Mesendoderm (in vitro differentiated cells): ENCODE measurements at regions not wholly inside any gene's neighbourhood (a gene's known extent, or its start where the extent isn't known, plus 50 kb on each side); places are given as distances from the start of the nearest gene placed in this dataset.

Source experiments
- DNase-seq: peaks from one replicate; pipeline ENCODE4 v3.0.0; 2013
- H2AK5ac ChIP-seq: 2 replicates; pipeline ENCODE4 v1.6.1; 2013; ENCODE audit warnings: low read length, inconsistent platforms
- H2BK120ac ChIP-seq: 2 replicates; pipeline ENCODE4 v1.6.1; 2013; ENCODE audit warnings: low read depth, mild to moderate bottlenecking, low read length, moderate library complexity, mixed read lengths
- H2BK15ac ChIP-seq: replicated peaks from 2 replicates; pipeline ENCODE4 v1.6.1; 2013; ENCODE audit warnings: low read depth, mild to moderate bottlenecking, moderate library complexity
- H2BK5ac ChIP-seq: 2 replicates; pipeline ENCODE4 v1.6.1; 2013; ENCODE audit warnings: low read length, inconsistent platforms
- H3K18ac ChIP-seq: 2 replicates; pipeline ENCODE4 v1.6.1; 2013; ENCODE audit warnings: mild to moderate bottlenecking, low read length, mixed read lengths
- H3K23ac ChIP-seq: one replicate; pipeline ENCODE4 v1.6.1; 2013; ENCODE audit warnings: low read length
- H3K27ac ChIP-seq: 2 replicates; pipeline ENCODE4 v1.5.1; 2013; ENCODE audit warnings: low read depth, mild to moderate bottlenecking, inconsistent platforms, low read length, moderate library complexity
- H3K27me3 ChIP-seq: 2 replicates; pipeline ENCODE4 v1.6.1; 2013; ENCODE audit warnings: low read length, control low read depth, mild to moderate bottlenecking, inconsistent platforms; ENCODE audit not compliant: insufficient read depth, poor library complexity
- H3K36me3 ChIP-seq: 2 replicates; pipeline ENCODE4 v1.6.1; 2013; ENCODE audit warnings: low read length, inconsistent platforms; ENCODE audit not compliant: control insufficient read depth, insufficient read depth
- H3K4ac ChIP-seq: one replicate; pipeline ENCODE4 v1.6.1; 2013; ENCODE audit warnings: low read depth, mild to moderate bottlenecking, low read length, moderate library complexity
- H3K4me1 ChIP-seq: 2 replicates; pipeline ENCODE4 v1.6.1; 2013; ENCODE audit warnings: low read depth, low read length, inconsistent platforms; ENCODE audit not compliant: control insufficient read depth
- H3K4me2 ChIP-seq: 2 replicates; pipeline ENCODE4 v1.6.1; 2013; ENCODE audit warnings: low read length
- H3K4me3 ChIP-seq: 2 replicates; pipeline ENCODE4 v1.5.1; 2013; ENCODE audit warnings: mild to moderate bottlenecking, low read length
- H3K56ac ChIP-seq: one replicate; pipeline ENCODE4 v1.6.1; 2013; ENCODE audit warnings: low read length
- H3K79me1 ChIP-seq: 2 replicates; pipeline ENCODE4 v1.6.1; 2013; ENCODE audit warnings: low read length, inconsistent platforms
- H3K79me2 ChIP-seq: 2 replicates; pipeline ENCODE4 v1.6.1; 2013; ENCODE audit warnings: mild to moderate bottlenecking, low read length; ENCODE audit not compliant: control insufficient read depth, insufficient read depth
- H3K9ac ChIP-seq: 2 replicates; pipeline ENCODE4 v1.6.1; 2013; ENCODE audit warnings: low read length, inconsistent platforms
- H4K5ac ChIP-seq: one replicate; pipeline ENCODE4 v1.6.1; 2013; ENCODE audit warnings: low read length
- H4K8ac ChIP-seq: one replicate; pipeline ENCODE4 v1.6.1; 2013; ENCODE audit warnings: low read depth, mild to moderate bottlenecking, control low read depth, low read length, moderate library complexity
- WGBS: extraction: QIAGEN DNeasy Blood & Tissue Kit; methylation state at CpG from one replicate; pipeline ENCODE4 v1.1.7; 2013; ENCODE audit warnings: low lambda C conversion rate, missing lambda C conversion rate; ENCODE audit not compliant: insufficient coverage; ENCODE audit errors: extremely low coverage; 5-methylcytosine and 5-hydroxymethylcytosine counted together

DNA sequence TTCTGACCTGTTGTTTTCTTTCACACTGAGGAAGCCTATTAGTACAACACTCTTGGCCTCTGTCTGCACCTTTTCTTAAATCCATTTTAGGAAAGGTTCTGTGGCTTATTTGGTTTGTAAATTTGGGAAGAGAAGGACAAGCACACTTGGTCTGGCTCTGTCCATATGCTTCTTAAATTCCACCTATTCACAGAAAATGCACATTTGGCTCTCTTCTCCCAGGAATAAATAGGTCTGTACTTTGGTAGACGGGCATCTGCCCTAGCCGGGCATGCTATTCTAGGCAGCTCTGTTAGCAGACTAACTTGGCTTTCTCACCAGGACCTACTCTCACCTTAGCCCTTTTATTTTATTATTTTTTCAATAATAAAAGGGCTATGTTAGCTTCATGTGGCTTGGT, 1211.8 kb upstream of the SLC39A10 start:
- H3K79me2 ChIP-seq, result no peaks in the 10 kb centered on the region
- H3K4me2 ChIP-seq, result no peak overlapping the region
- no CpG with 5 or more reads among the region's 2 CpGs for WGBS
- H3K36me3 ChIP-seq, result no peaks in the 10 kb centered on the region
- H3K79me1 ChIP-seq, result no peaks in the 10 kb centered on the region
- no peak overlapping the region for H4K5ac ChIP-seq
- H3K27ac ChIP-seq, result no peak overlapping the region
- H2AK5ac ChIP-seq, result no peak overlapping the region
- no peak overlapping the region for H2BK5ac ChIP-seq
- H2BK120ac ChIP-seq, result no peak overlapping the region
- H3K4me1 ChIP-seq, result no peaks in the 10 kb centered on the region
- no peak overlapping the region for H4K8ac ChIP-seq
- H3K9ac ChIP-seq, result no peak overlapping the region
- H3K23ac ChIP-seq, result no peak overlapping the region
- H3K27me3 ChIP-seq, result no peaks in the 10 kb centered on the region
- no peak overlapping the region for H3K4me3 ChIP-seq
- no peak overlapping the region for H2BK15ac ChIP-seq
- no peak overlapping the region for H3K4ac ChIP-seq
- no peak for DNase-seq
- no peak overlapping the region for H3K56ac ChIP-seq
- H3K18ac ChIP-seq, result no peak overlapping the region

DNA sequence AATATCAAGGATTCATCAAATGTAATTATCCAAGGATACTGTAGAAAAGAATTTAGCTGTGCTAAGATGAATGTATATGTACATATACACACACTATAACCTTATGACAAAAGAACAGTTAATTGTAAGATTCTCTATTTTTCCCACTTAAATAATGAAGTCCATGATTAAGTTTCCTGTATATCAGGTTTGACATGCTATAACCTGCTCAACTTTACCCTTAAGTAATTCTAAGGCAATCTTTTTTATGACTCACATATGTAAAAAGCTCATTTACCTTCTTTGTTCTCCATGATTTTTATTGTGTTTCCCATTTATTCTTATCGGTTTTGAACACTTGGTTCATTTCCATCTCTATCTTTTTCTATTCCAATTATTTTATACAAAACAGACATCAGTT, 1213.1 kb upstream of the SLC39A10 start:
- Histone ChIP-seq H3K4me2 (no peak overlapping the region), H4K5ac (no peak overlapping the region), H2BK5ac (no peak overlapping the region), H3K4me1 (no peaks in the 10 kb centered on the region), H3K4me3 (no peak overlapping the region), H3K27me3 (no peaks in the 10 kb centered on the region), H2BK120ac (no peak overlapping the region), H3K23ac (no peak overlapping the region), H3K79me2 (no peaks in the 10 kb centered on the region), H3K18ac (no peak overlapping the region), H4K8ac (no peak overlapping the region), H3K36me3 (no peaks in the 10 kb centered on the region), H3K27ac (no peak overlapping the region), H3K4ac (no peak overlapping the region), H2AK5ac (no peak overlapping the region), H2BK15ac (no peak overlapping the region), H3K79me1 (no peaks in the 10 kb centered on the region), H3K9ac (no peak overlapping the region), H3K56ac (no peak overlapping the region)
- no peak for DNase-seq
- no CpG with 5 or more reads among the region's 1 CpG for WGBS

- WGBS, result no CpG with 5 or more reads among the region's 3 CpGs
- no peak for DNase-seq
- no peak overlapping the region for H3K56ac ChIP-seq
- H3K23ac ChIP-seq, result no peak overlapping the region
- no peak overlapping the region for H4K8ac ChIP-seq
- no peaks in the 10 kb centered on the region for H3K4me1 ChIP-seq
- no peak overlapping the region for H2BK15ac ChIP-seq
- no peak overlapping the region for H2BK5ac ChIP-seq
- no peaks in the 10 kb centered on the region for H3K36me3 ChIP-seq
- H3K27me3 ChIP-seq, result no peaks in the 10 kb centered on the region
- H3K79me1 ChIP-seq, result no peaks in the 10 kb centered on the region
- H3K4ac ChIP-seq, result no peak overlapping the region
- H3K18ac ChIP-seq, result no peak overlapping the region
- no peak overlapping the region for H3K27ac ChIP-seq
- no peak overlapping the region for H4K5ac ChIP-seq
- no peak overlapping the region for H2BK120ac ChIP-seq
- H3K4me3 ChIP-seq, result no peak overlapping the region
- no peak overlapping the region for H2AK5ac ChIP-seq
- no peaks in the 10 kb centered on the region for H3K79me2 ChIP-seq
- no peak overlapping the region for H3K4me2 ChIP-seq
- no peak overlapping the region for H3K9ac ChIP-seq
Measured at GRCh38 chr2:194424683-194425209, 1232.3 kb upstream of the SLC39A10 start.

DNA sequence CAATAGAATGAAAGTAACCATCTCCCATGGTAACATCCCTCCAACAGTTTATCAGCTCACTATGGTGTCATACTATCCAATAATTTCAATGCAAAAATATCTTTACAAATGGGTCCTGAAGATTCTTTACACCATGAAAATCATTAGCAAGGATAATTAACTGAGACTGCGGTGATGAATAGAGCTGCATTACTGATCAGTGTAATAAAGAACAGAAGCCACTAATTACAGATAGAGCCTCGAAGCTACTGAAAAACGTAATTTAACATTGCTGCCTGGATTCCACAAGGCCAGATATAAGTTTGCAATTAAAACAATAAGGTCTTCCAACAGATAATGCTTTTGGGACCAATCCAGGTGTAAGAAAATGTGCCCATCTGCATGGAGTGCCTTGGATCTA, 1245.8 kb upstream of the SLC39A10 start:
- no peaks in the 10 kb centered on the region for H3K27me3 ChIP-seq
- H3K56ac ChIP-seq, result no peak overlapping the region
- no peak overlapping the region for H2BK15ac ChIP-seq
- no peaks in the 10 kb centered on the region for H3K36me3 ChIP-seq
- WGBS, result no CpG with 5 or more reads among the region's 3 CpGs
- no peak overlapping the region for H3K4ac ChIP-seq
- no peak overlapping the region for H2BK120ac ChIP-seq
- no peak overlapping the region for H3K23ac ChIP-seq
- no peaks in the 10 kb centered on the region for H3K79me1 ChIP-seq
- H3K79me2 ChIP-seq, result no peaks in the 10 kb centered on the region
- H2BK5ac ChIP-seq, result no peak overlapping the region
- H3K4me3 ChIP-seq, result no peak overlapping the region
- H3K18ac ChIP-seq, result no peak overlapping the region
- H4K5ac ChIP-seq, result no peak overlapping the region
- no peak overlapping the region for H3K27ac ChIP-seq
- H3K4me2 ChIP-seq, result no peak overlapping the region
- no peak for DNase-seq
- no peak overlapping the region for H4K8ac ChIP-seq
- H2AK5ac ChIP-seq, result no peak overlapping the region
- no peaks in the 10 kb centered on the region for H3K4me1 ChIP-seq
- no peak overlapping the region for H3K9ac ChIP-seq

DNA sequence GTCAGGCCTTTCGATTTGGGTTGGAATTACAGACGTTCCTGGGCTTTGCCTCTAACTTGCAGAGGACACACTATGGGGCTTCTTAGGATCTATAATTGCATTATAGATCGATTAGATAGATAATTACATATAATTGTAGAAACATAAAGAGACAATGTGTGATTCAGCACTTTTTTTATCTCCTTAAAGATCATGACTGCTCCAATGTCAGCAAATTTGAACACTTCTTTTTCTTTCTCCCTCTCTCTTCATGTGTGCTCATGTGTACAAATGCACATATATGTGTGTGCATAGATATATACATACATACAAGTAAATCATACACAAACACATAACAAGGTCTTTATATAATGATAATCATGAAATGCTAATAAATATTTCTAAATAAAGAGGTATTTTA, 1261.2 kb upstream of the SLC39A10 start:
- no peak overlapping the region for H4K5ac ChIP-seq
- no peak overlapping the region for H3K4me3 ChIP-seq
- no peak overlapping the region for H3K4me2 ChIP-seq
- no peaks in the 10 kb centered on the region for H3K27me3 ChIP-seq
- H2BK5ac ChIP-seq, result no peak overlapping the region
- no peak overlapping the region for H3K18ac ChIP-seq
- DNase-seq, result no peak
- no peak overlapping the region for H3K27ac ChIP-seq
- no peaks in the 10 kb centered on the region for H3K79me1 ChIP-seq
- H3K4me1 ChIP-seq, result no peaks in the 10 kb centered on the region
- no peak overlapping the region for H2BK15ac ChIP-seq
- no peak overlapping the region for H3K23ac ChIP-seq
- H3K56ac ChIP-seq, result no peak overlapping the region
- no peak overlapping the region for H4K8ac ChIP-seq
- H3K79me2 ChIP-seq, result no peaks in the 10 kb centered on the region
- no peak overlapping the region for H3K4ac ChIP-seq
- no peaks in the 10 kb centered on the region for H3K36me3 ChIP-seq
- H2BK120ac ChIP-seq, result no peak overlapping the region
- H3K9ac ChIP-seq, result no peak overlapping the region
- WGBS, result no CpG with 5 or more reads among the region's 3 CpGs
- H2AK5ac ChIP-seq, result no peak overlapping the region

GRCh38 chr2:194385376-194385775, 1271.7 kb upstream of the SLC39A10 start:
- no peaks in the 10 kb centered on the region for H3K36me3 ChIP-seq

More at GRCh38 chr2:194385376-194385775, 1271.7 kb upstream of the SLC39A10 start:
- H3K4me3 ChIP-seq, result no peak overlapping the region
- H3K18ac ChIP-seq, result no peak overlapping the region
- no peak overlapping the region for H4K5ac ChIP-seq
- no peak overlapping the region for H2BK5ac ChIP-seq
- no peak overlapping the region for H2BK120ac ChIP-seq
- no peak overlapping the region for H2BK15ac ChIP-seq
- no peaks in the 10 kb centered on the region for H3K79me2 ChIP-seq
- H3K23ac ChIP-seq, result no peak overlapping the region
- no peak overlapping the region for H4K8ac ChIP-seq
- H3K79me1 ChIP-seq, result no peaks in the 10 kb centered on the region
- no peaks in the 10 kb centered on the region for H3K27me3 ChIP-seq
- H3K4ac ChIP-seq, result no peak overlapping the region
- no CpG with 5 or more reads among the region's 1 CpG for WGBS
- no peak overlapping the region for H3K27ac ChIP-seq
- H3K4me1 ChIP-seq, result no peaks in the 10 kb centered on the region
- no peak overlapping the region for H3K4me2 ChIP-seq
- no peak overlapping the region for H3K56ac ChIP-seq
- no peak for DNase-seq
- no peak overlapping the region for H2AK5ac ChIP-seq
- H3K9ac ChIP-seq, result no peak overlapping the region
